H9 (cell line): ENCODE measurements at regions not wholly inside any gene's neighbourhood (a gene's known extent, or its start where the extent isn't known, plus 50 kb on each side); places are given as distances from the start of the nearest gene placed in this dataset.

Source experiments
- DNase-seq: peaks from one replicate; pipeline ENCODE4 v3.0.0-alpha.2; 2017
- H2AFZ ChIP-seq: one replicate; pipeline ENCODE4 v1.6.1; 2013; ENCODE audit warnings: mild to moderate bottlenecking, low read length, control low read depth, moderate library complexity
- H2AK5ac ChIP-seq: 2 replicates; pipeline ENCODE4 v1.6.1; 2013; ENCODE audit warnings: low read length, control low read depth, mixed read lengths; ENCODE audit not compliant: insufficient read length
- H2BK120ac ChIP-seq: one replicate; pipeline ENCODE4 v1.6.1; 2013; ENCODE audit warnings: low read depth, mild to moderate bottlenecking, low read length, control low read depth, inconsistent platforms; ENCODE audit not compliant: poor library complexity, severe bottlenecking
- H2BK12ac ChIP-seq: 2 replicates; pipeline ENCODE4 v1.6.1; 2013; ENCODE audit warnings: low read length, control low read depth, mixed read lengths, low read depth; ENCODE audit not compliant: insufficient read length
- H2BK15ac ChIP-seq: 2 replicates; pipeline ENCODE4 v1.6.1; 2013; ENCODE audit warnings: low read depth, low read length, control low read depth
- H2BK20ac ChIP-seq: one replicate; pipeline ENCODE4 v1.6.1; 2013; ENCODE audit warnings: low read depth, mild to moderate bottlenecking, low read length, control low read depth, inconsistent platforms; ENCODE audit not compliant: poor library complexity, severe bottlenecking
- H2BK5ac ChIP-seq: 2 replicates; pipeline ENCODE4 v1.6.1; 2013; ENCODE audit warnings: low read length, control low read depth, mixed read lengths; ENCODE audit not compliant: insufficient read length
- H3K14ac ChIP-seq: 2 replicates; pipeline ENCODE4 v1.6.1; 2013; ENCODE audit warnings: low read length, control low read depth; ENCODE audit not compliant: insufficient read depth
- H3K18ac ChIP-seq: 2 replicates; pipeline ENCODE4 v1.6.1; 2013; ENCODE audit warnings: low read depth, mild to moderate bottlenecking, mixed read lengths, low read length, control low read depth; ENCODE audit not compliant: insufficient read length
- H3K23ac ChIP-seq: 2 replicates; pipeline ENCODE4 v1.6.1; 2013; ENCODE audit warnings: low read length, control low read depth, mixed read lengths, low read depth; ENCODE audit not compliant: insufficient read length
- H3K23me2 ChIP-seq: 2 replicates; pipeline ENCODE4 v1.6.1; 2013; ENCODE audit warnings: low read depth, mild to moderate bottlenecking, mixed read lengths, low read length, control low read depth; ENCODE audit not compliant: insufficient read length, poor library complexity, severe bottlenecking
- H3K27ac ChIP-seq: 2 replicates; pipeline ENCODE4 v1.5.1; 2013; ENCODE audit warnings: low read length, control low read depth, mixed read lengths, low read depth; ENCODE audit not compliant: insufficient read length
- H3K27me3 ChIP-seq: 2 replicates; pipeline ENCODE4 v1.6.1; 2013; ENCODE audit warnings: low read length, control low read depth, inconsistent platforms; ENCODE audit not compliant: insufficient read depth
- H3K4ac ChIP-seq: 2 replicates; pipeline ENCODE4 v1.6.1; 2013; ENCODE audit warnings: low read depth, mild to moderate bottlenecking, control low read depth, inconsistent platforms, low read length, moderate library complexity
- H3K4me1 ChIP-seq: 2 replicates; pipeline ENCODE4 v1.6.1; 2013; ENCODE audit warnings: low read length, control low read depth, inconsistent platforms; ENCODE audit not compliant: insufficient read depth
- H3K4me2 ChIP-seq: 2 replicates; pipeline ENCODE4 v1.6.1; 2013; ENCODE audit warnings: low read length, control low read depth, mixed read lengths; ENCODE audit not compliant: insufficient read length, insufficient read depth
- H3K56ac ChIP-seq: 2 replicates; pipeline ENCODE4 v1.6.1; 2013; ENCODE audit warnings: low read depth, mild to moderate bottlenecking, mixed read lengths, low read length, control low read depth; ENCODE audit not compliant: insufficient read length
- H3K79me1 ChIP-seq: 2 replicates; pipeline ENCODE4 v1.6.1; 2013; ENCODE audit warnings: low read depth, mild to moderate bottlenecking, moderate library complexity, low read length, control low read depth, inconsistent platforms; ENCODE audit not compliant: insufficient read depth, poor library complexity, severe bottlenecking
- H3K79me2 ChIP-seq: 2 replicates; pipeline ENCODE4 v1.6.1; 2013; ENCODE audit warnings: low read length, control low read depth, inconsistent platforms; ENCODE audit not compliant: insufficient read depth
- H3K9ac ChIP-seq: 2 replicates; pipeline ENCODE4 v1.6.1; 2013; ENCODE audit warnings: low read length, control low read depth, mixed read lengths; ENCODE audit not compliant: insufficient read length; ENCODE audit errors: extremely low read depth
- H3K9me3 ChIP-seq: one replicate; pipeline ENCODE4 v1.6.1; 2013; ENCODE audit warnings: low read depth, low read length, inconsistent platforms; ENCODE audit not compliant: control insufficient read depth
- H3T11ph ChIP-seq: one replicate; pipeline ENCODE4 v1.6.1; 2013; ENCODE audit warnings: mild to moderate bottlenecking, low read length, control low read depth, inconsistent platforms
- H4K20me1 ChIP-seq: one replicate; pipeline ENCODE4 v1.6.1; 2013; ENCODE audit not compliant: control insufficient read depth, insufficient read length, insufficient read depth
- H4K5ac ChIP-seq: 2 replicates; pipeline ENCODE4 v1.6.1; 2013; ENCODE audit warnings: low read depth, mild to moderate bottlenecking, mixed read lengths, low read length, control low read depth; ENCODE audit not compliant: insufficient read length
- H4K8ac ChIP-seq: replicated peaks from 2 replicates; pipeline ENCODE4 v1.6.1; 2013; ENCODE audit warnings: low read length, control low read depth, mixed read lengths, low read depth; ENCODE audit not compliant: insufficient read length
- H4K91ac ChIP-seq: 2 replicates; pipeline ENCODE4 v1.6.1; 2013; ENCODE audit warnings: low read depth, mild to moderate bottlenecking, moderate library complexity, mixed read lengths, low read length, control low read depth; ENCODE audit not compliant: insufficient read length
- H3K27ac Mint-ChIP-seq, 3 experiments: 2 replicates in 2 of 3; 3 replicates in 1 of 3; pipeline ENCODE4 v1.8.0; 2020 to 2021; ENCODE audit warnings: mixed read lengths in 3 of 3, mild to moderate bottlenecking in 1 of 3, moderate library complexity in 1 of 3
- H3K27me3 Mint-ChIP-seq: 2 replicates; pipeline ENCODE4 v1.8.0; 2021; ENCODE audit warnings: low read depth, mild to moderate bottlenecking, moderate library complexity, mixed read lengths
- H3K36me3 Mint-ChIP-seq, 3 experiments: 2 replicates in 2 of 3; 3 replicates in 1 of 3; pipeline ENCODE4 v1.8.0; 2020 to 2021; ENCODE audit warnings: low read depth in 3 of 3, mixed read lengths in 3 of 3; ENCODE audit not compliant: insufficient read depth in 1 of 3
- H3K4me1 Mint-ChIP-seq, 2 experiments: 2 replicates each; pipeline ENCODE4 v1.8.0; 2020; ENCODE audit warnings: mixed read lengths in 2 of 2
- H3K4me3 Mint-ChIP-seq, 2 experiments: 2 replicates in 1 of 2; 3 replicates in 1 of 2; pipeline ENCODE4 v1.8.0; 2020 to 2021; ENCODE audit warnings: mild to moderate bottlenecking in 2 of 2, mixed read lengths in 2 of 2, moderate library complexity in 1 of 2
- H3K9me3 Mint-ChIP-seq, 2 experiments: 2 replicates in 1 of 2; 3 replicates in 1 of 2; pipeline ENCODE4 v1.8.0; 2020; ENCODE audit warnings: mild to moderate bottlenecking in 2 of 2, mixed read lengths in 2 of 2, moderate library complexity in 1 of 2
- CTCF ChIP-seq: fragments of 200-600 bp; sonication (generic); conservative IDR thresholded peaks from 3 replicates; pipeline ENCODE4 v1.8.0; 2021; ENCODE audit warnings: antibody characterized with exemption, mild to moderate bottlenecking
- WGBS: extraction: QIAGEN DNeasy Blood & Tissue Kit; methylation state at CpG from one replicate; pipeline ENCODE4 v1.1.7; 2013; ENCODE audit warnings: missing lambda C conversion rate, low lambda C conversion rate, mixed read lengths; ENCODE audit not compliant: insufficient read length; ENCODE audit errors: extremely low coverage; 5-methylcytosine and 5-hydroxymethylcytosine counted together

DNA sequence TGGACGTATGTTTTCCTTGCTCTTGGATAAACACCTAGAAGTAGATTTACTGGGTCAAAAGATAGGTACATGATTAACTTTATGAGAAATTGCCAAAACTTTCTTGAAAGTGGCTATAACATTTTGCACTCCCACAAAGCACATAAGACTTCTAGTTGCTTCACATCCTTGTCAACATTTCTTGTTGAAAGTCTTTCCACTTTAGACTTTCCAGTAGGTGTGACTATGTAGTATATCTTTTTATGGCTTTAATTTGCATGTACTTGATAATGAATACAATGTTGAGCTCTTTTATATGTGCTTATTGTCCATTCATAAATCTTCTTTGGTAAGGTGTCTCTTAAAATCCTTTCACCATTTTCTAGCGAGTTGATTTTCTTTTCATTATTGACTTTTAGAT lies 241.2 kb upstream of the RPL38 start:
- H3K14ac ChIP-seq: no peak overlapping the region
- Mint-ChIP-seq H3K36me3 (peaks cover 8 to 17% (median 9%) of the 10 kb centered on the region in 3 experiments), H3K4me1 (peaks cover 0 to under 1% of the 10 kb centered on the region in 2 experiments; a peak in 1 of 4 replicates), H3K4me3 (no peak overlapping the region), H3K27me3 (peaks cover 24% of the 10 kb centered on the region), H3K27ac (no peak overlapping the region), H3K9me3 (peaks cover 25 to 26% of the 10 kb centered on the region in 2 experiments)
- no peak overlapping the region for H3K56ac ChIP-seq
- no peak overlapping the region for H2AK5ac ChIP-seq
- no peak overlapping the region for H3K27ac ChIP-seq
- no peaks in the 10 kb centered on the region for H3K9me3 ChIP-seq
- no peak overlapping the region for H2BK120ac ChIP-seq
- H2BK12ac ChIP-seq: no peak overlapping the region
- H3K23me2 ChIP-seq: no peaks in the 10 kb centered on the region
- no CpG with 5 or more reads among the region's 2 CpGs for WGBS
- no peaks in the 10 kb centered on the region for H3K79me2 ChIP-seq
- no peak for DNase-seq
- no peak overlapping the region for H3K23ac ChIP-seq
- no peak overlapping the region for H2BK15ac ChIP-seq
- no peak overlapping the region for H2BK20ac ChIP-seq
- no peaks in the 10 kb centered on the region for H3K27me3 ChIP-seq
- H4K20me1 ChIP-seq: no peaks in the 10 kb centered on the region
- no peak overlapping the region for H4K8ac ChIP-seq
- H3K4ac ChIP-seq: no peak overlapping the region
- H3K18ac ChIP-seq: no peak overlapping the region
- no peak overlapping the region for H3T11ph ChIP-seq
- no peak overlapping the region for H2AFZ ChIP-seq
- no peak overlapping the region for H4K5ac ChIP-seq
- no peak overlapping the region for H4K91ac ChIP-seq
- H3K4me1 ChIP-seq: no peaks in the 10 kb centered on the region
- H3K4me2 ChIP-seq: no peak overlapping the region
- no peak for TF ChIP-seq CTCF
- H3K9ac ChIP-seq: no peak overlapping the region
- H3K79me1 ChIP-seq: no peaks in the 10 kb centered on the region
- H2BK5ac ChIP-seq: no peak overlapping the region
